Memory B cell (primary cell): ENCODE measurements at regions not wholly inside any gene's neighbourhood (a gene's known extent, or its start where the extent isn't known, plus 50 kb on each side); places are given as distances from the start of the nearest gene placed in this dataset.

Experiments
- ATAC-seq: fragments of 150-1000 bp; cut with Tn5 transposase; 2 replicates; pipeline ENCODE4 v1.10.0; 2021; ENCODE audit warnings: low read depth, mild to moderate bottlenecking, moderate library complexity
- DNase-seq, 2 donors: peaks; one replicate each; pipeline ENCODE4 v3.0.0; 2022; ENCODE audit warnings: low spot score in 2 of 2
- H3K27ac Mint-ChIP-seq: one replicate; pipeline ENCODE4 v1.8.0; 2022; ENCODE audit warnings: mild to moderate bottlenecking, moderate library complexity, mixed read lengths
- H3K27me3 Mint-ChIP-seq: one replicate; pipeline ENCODE4 v1.8.0; 2022; ENCODE audit warnings: mixed read lengths
- H3K36me3 Mint-ChIP-seq: one replicate; pipeline ENCODE4 v1.8.0; 2022; ENCODE audit warnings: mild to moderate bottlenecking, mixed read lengths
- H3K4me1 Mint-ChIP-seq: one replicate; pipeline ENCODE4 v1.8.0; 2022; ENCODE audit warnings: mixed read lengths
- H3K4me3 Mint-ChIP-seq: one replicate; pipeline ENCODE4 v1.8.0; 2022; ENCODE audit warnings: mild to moderate bottlenecking, moderate library complexity, mixed read lengths
- H3K9me3 Mint-ChIP-seq: one replicate; pipeline ENCODE4 v1.8.0; 2022; ENCODE audit warnings: mixed read lengths

- H3K4me1 Mint-ChIP-seq: no peaks in the 10 kb centered on the region
- H3K9me3 Mint-ChIP-seq: peaks cover 2% of the 10 kb centered on the region
- no peaks in the 10 kb centered on the region for H3K36me3 Mint-ChIP-seq
- H3K4me3 Mint-ChIP-seq: no peak overlapping the region
- DNase-seq (no peak), ATAC-seq (no peak)
- H3K27ac Mint-ChIP-seq: no peak overlapping the region
- no peaks in the 10 kb centered on the region for H3K27me3 Mint-ChIP-seq
Observed at GRCh38 chr5:145345511-145346287, 489.4 kb downstream of the PRELID2 start.

DNA sequence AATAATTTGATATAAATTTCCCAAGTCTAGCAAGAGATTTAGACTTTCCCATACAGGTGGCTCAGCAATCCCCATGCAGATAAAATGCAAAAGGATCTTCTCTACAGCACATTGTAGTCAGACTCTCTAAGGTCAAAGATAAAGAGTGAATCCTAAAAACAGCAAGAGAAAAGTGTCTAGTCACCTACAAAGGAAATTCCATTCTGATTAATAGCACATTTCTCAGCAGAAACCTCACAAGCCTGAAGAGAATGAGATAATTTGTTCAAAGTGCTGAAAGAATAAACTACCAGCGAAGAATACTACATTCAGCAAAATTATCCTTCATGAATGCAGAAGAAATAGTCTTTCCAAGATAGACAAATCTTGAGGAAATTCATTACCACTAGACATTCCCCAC, 493.3 kb downstream of the PRELID2 start:
- H3K36me3 Mint-ChIP-seq: no peaks in the 10 kb centered on the region
- no peak overlapping the region for H3K4me3 Mint-ChIP-seq
- no peak for DNase-seq
- H3K4me1 Mint-ChIP-seq: no peaks in the 10 kb centered on the region
- H3K9me3 Mint-ChIP-seq: peaks cover 2% of the 10 kb centered on the region
- ATAC-seq: no peak
- no peaks in the 10 kb centered on the region for H3K27me3 Mint-ChIP-seq
- no peak overlapping the region for H3K27ac Mint-ChIP-seq

- DNase-seq (no peak), ATAC-seq (no peak)
- H3K27me3 Mint-ChIP-seq: no peaks in the 10 kb centered on the region
- H3K9me3 Mint-ChIP-seq: peaks cover 4% of the 10 kb centered on the region
- no peak overlapping the region for H3K27ac Mint-ChIP-seq
- H3K36me3 Mint-ChIP-seq: peaks cover under 1% of the 10 kb centered on the region
- no peaks in the 10 kb centered on the region for H3K4me1 Mint-ChIP-seq
- H3K4me3 Mint-ChIP-seq: no peak overlapping the region
Observed at GRCh38 chr5:145340099-145340498, 495.0 kb downstream of the PRELID2 start.

- no peaks in the 10 kb centered on the region for H3K27me3 Mint-ChIP-seq
- H3K9me3 Mint-ChIP-seq: peaks cover 8% of the 10 kb centered on the region
- no peaks in the 10 kb centered on the region for H3K4me1 Mint-ChIP-seq
- H3K27ac Mint-ChIP-seq: no peak overlapping the region
- H3K36me3 Mint-ChIP-seq: no peaks in the 10 kb centered on the region
- no peak for DNase-seq
- H3K4me3 Mint-ChIP-seq: no peak overlapping the region
- no peak for ATAC-seq
Observed at GRCh38 chr5:145324767-145325479, 510.2 kb downstream of the PRELID2 start.

- DNase-seq: no peak
- no peaks in the 10 kb centered on the region for H3K27me3 Mint-ChIP-seq
- no peak for ATAC-seq
- H3K27ac Mint-ChIP-seq: no peak overlapping the region
- no peaks in the 10 kb centered on the region for H3K4me1 Mint-ChIP-seq
- H3K36me3 Mint-ChIP-seq: no peaks in the 10 kb centered on the region
- no peak overlapping the region for H3K4me3 Mint-ChIP-seq
- peaks cover 8% of the 10 kb centered on the region for H3K9me3 Mint-ChIP-seq
Observed at GRCh38 chr5:145324101-145324500, 511.0 kb downstream of the PRELID2 start.

GRCh38 chr5:145316282-145316681, 518.9 kb downstream of the PRELID2 start:
- Mint-ChIP-seq H3K27me3 (no peaks in the 10 kb centered on the region), H3K27ac (no peak overlapping the region), H3K9me3 (no peaks in the 10 kb centered on the region), H3K4me3 (no peak overlapping the region), H3K36me3 (no peaks in the 10 kb centered on the region), H3K4me1 (no peaks in the 10 kb centered on the region)
- DNase-seq (no peak), ATAC-seq (no peak)

GRCh38 chr5:145307866-145308382, 527.2 kb downstream of the PRELID2 start:
- DNase-seq: no peak
- ATAC-seq: no peak
- no peaks in the 10 kb centered on the region for H3K27me3 Mint-ChIP-seq
- H3K36me3 Mint-ChIP-seq: no peaks in the 10 kb centered on the region
- H3K4me3 Mint-ChIP-seq: no peak overlapping the region
- H3K9me3 Mint-ChIP-seq: peaks cover 4% of the 10 kb centered on the region
- no peak overlapping the region for H3K27ac Mint-ChIP-seq
- H3K4me1 Mint-ChIP-seq: no peaks in the 10 kb centered on the region

GRCh38 chr5:145295236-145295835, 539.8 kb downstream of the PRELID2 start:
- H3K27ac Mint-ChIP-seq: no peak overlapping the region
- H3K36me3 Mint-ChIP-seq: no peaks in the 10 kb centered on the region
- ATAC-seq (no peak), DNase-seq (no peak)
- no peak overlapping the region for H3K4me3 Mint-ChIP-seq
- no peaks in the 10 kb centered on the region for H3K4me1 Mint-ChIP-seq
- peaks cover 1% of the 10 kb centered on the region for H3K9me3 Mint-ChIP-seq
- no peaks in the 10 kb centered on the region for H3K27me3 Mint-ChIP-seq

DNA sequence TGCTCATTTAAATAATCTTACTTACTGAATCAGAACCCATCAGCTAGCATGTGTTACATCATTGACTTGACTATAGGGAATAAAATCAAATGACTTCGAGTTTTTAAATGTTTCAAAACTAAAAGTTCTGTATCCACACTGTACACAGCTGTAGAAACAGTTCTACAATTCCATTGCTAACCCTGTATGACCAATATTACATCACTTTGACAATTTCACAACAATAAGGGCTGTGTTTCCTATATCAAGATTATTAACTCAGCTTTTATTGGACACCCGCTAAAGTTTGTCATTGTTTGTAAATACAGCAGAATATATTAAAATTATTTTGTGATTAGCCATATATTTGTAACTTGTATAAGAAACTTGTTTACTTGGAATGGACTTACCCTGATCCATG, 540.8 kb downstream of the PRELID2 start:
- no peak for DNase-seq
- Mint-ChIP-seq H3K27me3 (no peaks in the 10 kb centered on the region), H3K4me1 (no peaks in the 10 kb centered on the region), H3K9me3 (peaks cover 1% of the 10 kb centered on the region), H3K4me3 (no peak overlapping the region), H3K36me3 (no peaks in the 10 kb centered on the region), H3K27ac (no peak overlapping the region)
- no peak for ATAC-seq

DNA sequence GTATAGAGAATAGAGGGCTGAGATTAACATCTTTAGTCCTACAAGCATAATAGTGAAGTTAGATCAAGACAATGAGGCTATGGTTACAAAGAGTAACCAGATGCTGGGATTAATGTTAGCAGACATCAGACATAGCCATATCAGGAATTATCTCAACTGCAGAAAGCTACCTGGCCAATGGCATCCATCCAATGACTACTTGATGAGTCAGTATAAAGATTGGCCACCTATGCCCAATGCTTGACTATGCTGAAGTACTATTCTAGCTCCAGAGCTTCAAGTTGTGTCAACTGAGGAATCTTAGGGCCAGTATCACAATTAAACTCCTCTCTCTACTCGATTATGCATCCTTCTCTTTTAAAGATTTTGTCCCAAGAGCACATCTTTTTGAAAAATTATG, 541.4 kb downstream of the PRELID2 start:
- no peak overlapping the region for H3K27ac Mint-ChIP-seq
- no peaks in the 10 kb centered on the region for H3K9me3 Mint-ChIP-seq
- DNase-seq (no peak), ATAC-seq (no peak)
- no peak overlapping the region for H3K4me3 Mint-ChIP-seq
- H3K27me3 Mint-ChIP-seq: no peaks in the 10 kb centered on the region
- H3K36me3 Mint-ChIP-seq: no peaks in the 10 kb centered on the region
- H3K4me1 Mint-ChIP-seq: no peaks in the 10 kb centered on the region

DNA sequence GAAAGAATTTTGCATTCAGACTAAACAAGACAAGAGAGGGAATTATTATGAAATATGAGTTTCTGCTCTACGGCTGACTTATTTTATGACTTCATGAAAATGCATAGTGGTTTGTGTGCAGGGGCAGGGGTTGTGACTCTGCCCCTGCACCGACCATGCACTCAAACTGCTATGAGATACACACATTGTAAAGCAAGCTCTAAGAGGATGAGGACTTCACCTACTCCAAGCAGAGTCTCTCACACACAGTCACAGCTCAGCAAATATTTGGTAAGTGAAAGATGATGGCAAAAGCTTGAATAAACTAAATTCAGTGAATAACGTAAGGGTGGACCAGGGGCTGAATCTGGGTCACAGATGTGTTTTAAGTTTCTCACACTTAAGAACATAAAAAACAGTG, 542.9 kb downstream of the PRELID2 start:
- Mint-ChIP-seq H3K27ac (no peak overlapping the region), H3K36me3 (no peaks in the 10 kb centered on the region), H3K4me1 (no peaks in the 10 kb centered on the region), H3K4me3 (no peak overlapping the region), H3K27me3 (no peaks in the 10 kb centered on the region), H3K9me3 (no peaks in the 10 kb centered on the region)
- no peak for ATAC-seq
- DNase-seq: no peak

GRCh38 chr5:145283141-145283810, 551.9 kb downstream of the PRELID2 start:
- Mint-ChIP-seq H3K36me3 (no peaks in the 10 kb centered on the region), H3K9me3 (no peaks in the 10 kb centered on the region), H3K27ac (no peak overlapping the region), H3K4me1 (no peaks in the 10 kb centered on the region), H3K27me3 (no peaks in the 10 kb centered on the region), H3K4me3 (no peak overlapping the region)
- DNase-seq: no peak
- no peak for ATAC-seq

GRCh38 chr5:145280806-145281205, 554.3 kb downstream of the PRELID2 start:
- H3K27ac Mint-ChIP-seq: no peak overlapping the region
- H3K4me1 Mint-ChIP-seq: no peaks in the 10 kb centered on the region
- H3K9me3 Mint-ChIP-seq: no peaks in the 10 kb centered on the region
- no peaks in the 10 kb centered on the region for H3K27me3 Mint-ChIP-seq
- ATAC-seq (no peak), DNase-seq (no peak)
- no peak overlapping the region for H3K4me3 Mint-ChIP-seq
- no peaks in the 10 kb centered on the region for H3K36me3 Mint-ChIP-seq

DNA sequence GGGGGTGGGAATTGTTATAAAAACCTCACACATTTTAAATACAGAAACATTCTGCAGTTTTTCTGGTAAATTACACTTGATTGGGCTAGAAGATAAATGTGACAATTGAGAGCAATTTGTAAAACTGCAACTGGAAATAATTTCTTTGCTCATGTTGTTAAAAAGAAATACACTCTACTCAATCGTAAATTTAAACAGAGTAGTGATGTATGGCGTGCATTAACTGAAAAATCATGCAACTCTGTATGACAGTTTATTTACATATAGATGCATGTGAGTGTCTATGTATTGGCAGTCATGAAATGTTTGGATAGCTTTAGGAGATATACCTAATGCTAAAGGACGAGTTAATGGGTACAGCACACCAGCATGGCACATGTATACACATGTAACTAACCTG, 554.9 kb downstream of the PRELID2 start:
- Mint-ChIP-seq H3K4me3 (no peak overlapping the region), H3K4me1 (no peaks in the 10 kb centered on the region), H3K9me3 (no peaks in the 10 kb centered on the region), H3K36me3 (no peaks in the 10 kb centered on the region), H3K27me3 (no peaks in the 10 kb centered on the region), H3K27ac (no peak overlapping the region)
- DNase-seq (no peak), ATAC-seq (no peak)
